ENCODE measurements at regions not wholly inside any gene's neighbourhood (a gene's known extent, or its start where the extent isn't known, plus 50 kb on each side); places are given as distances from the start of the nearest gene placed in this dataset.

- no peak for FAIRE-seq
Observed at GRCh38 chr14:32007755-32008362, 69.2 kb upstream of the ARHGAP5 start.

More at GRCh38 chr14:32007755-32008362, 69.2 kb upstream of the ARHGAP5 start:
- ChIA-PET POLR2A (no interaction called here), CTCF (ENCODE audit: low intra/inter-chr PET ratio) (no interaction called here)
- Histone ChIP-seq H3K4me1 (replicated peaks in 1 of 2; ENCODE audit: control insufficient read depth in 2 of 2, insufficient read depth in 2 of 2, low read length in 2 of 2) (peaks cover 0 to 18% of the 10 kb centered on the region in 2 experiments; a peak in 3 of 5 replicates), H3K9me3 (replicated peaks; ENCODE audit: control insufficient read depth, insufficient read depth, low read depth, low read length) (no peaks in the 10 kb centered on the region), H3K79me2 (ENCODE audit: control insufficient read depth, insufficient read depth, low read length) (no peaks in the 10 kb centered on the region), H3K36me3 (ENCODE audit: control insufficient read depth, insufficient read depth, low read length) (no peaks in the 10 kb centered on the region), H3K9me1 (ENCODE audit: control insufficient read depth, insufficient read depth, low read length) (no peaks in the 10 kb centered on the region), H3K27ac (ENCODE audit: extremely low read depth, low read depth, low read length) (no peak overlapping the region), H3K4me3 (no peak overlapping the region), H3K27me3 (ENCODE audit: control insufficient read depth in 2 of 2, insufficient read depth in 2 of 2, low read length in 2 of 2) (no peaks in the 10 kb centered on the region), H2AFZ (ENCODE audit: low read depth, low read length) (no peak overlapping the region), H3K4me2 (ENCODE audit: insufficient read depth, low read length) (no peak overlapping the region), H3K9ac (ENCODE audit: insufficient read depth in 1 of 2, low read depth in 2 of 2, low read length in 2 of 2) (no peak overlapping the region), H4K20me1 (replicated peaks; ENCODE audit: control insufficient read depth, insufficient read depth, low read length) (no peaks in the 10 kb centered on the region)
- ATAC-seq = no peak
- intact Hi-C loops (cut with micrococcal nuclease) (no loop called here), in situ Hi-C loops (cut with MboI) (no loop called here)
- DNase-seq (ENCODE audit: extremely low read depth in 1 of 4, low spot score in 3 of 4) = no peak
- TF ChIP-seq TGIF2 (CRISPR knock-in tag; IDR thresholded peaks at IDR 0.05) = no peak
- no peak for TF ChIP-seq CLOCK (CRISPR knock-in tag; IDR thresholded peaks at IDR 0.05; ENCODE audit: borderline replicate concordance)
- WGBS (ENCODE audit: insufficient coverage, low coverage, missing lambda C conversion rate) = 17% methylated on average over 1 of the region's 2 CpGs
- no TSS peak for BruUV-seq (replicated peaks)
